ENCODE measurements at regions not wholly inside any gene's neighbourhood (a gene's known extent, or its start where the extent isn't known, plus 50 kb on each side); places are given as distances from the start of the nearest gene placed in this dataset.

- TF ChIP-seq, protein P1, sequence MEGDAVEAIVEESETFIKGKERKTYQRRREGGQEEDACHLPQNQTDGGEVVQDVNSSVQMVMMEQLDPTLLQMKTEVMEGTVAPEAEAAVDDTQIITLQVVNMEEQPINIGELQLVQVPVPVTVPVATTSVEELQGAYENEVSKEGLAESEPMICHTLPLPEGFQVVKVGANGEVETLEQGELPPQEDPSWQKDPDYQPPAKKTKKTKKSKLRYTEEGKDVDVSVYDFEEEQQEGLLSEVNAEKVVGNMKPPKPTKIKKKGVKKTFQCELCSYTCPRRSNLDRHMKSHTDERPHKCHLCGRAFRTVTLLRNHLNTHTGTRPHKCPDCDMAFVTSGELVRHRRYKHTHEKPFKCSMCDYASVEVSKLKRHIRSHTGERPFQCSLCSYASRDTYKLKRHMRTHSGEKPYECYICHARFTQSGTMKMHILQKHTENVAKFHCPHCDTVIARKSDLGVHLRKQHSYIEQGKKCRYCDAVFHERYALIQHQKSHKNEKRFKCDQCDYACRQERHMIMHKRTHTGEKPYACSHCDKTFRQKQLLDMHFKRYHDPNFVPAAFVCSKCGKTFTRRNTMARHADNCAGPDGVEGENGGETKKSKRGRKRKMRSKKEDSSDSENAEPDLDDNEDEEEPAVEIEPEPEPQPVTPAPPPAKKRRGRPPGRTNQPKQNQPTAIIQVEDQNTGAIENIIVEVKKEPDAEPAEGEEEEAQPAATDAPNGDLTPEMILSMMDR (IDR thresholded peaks at IDR 0.05; ENCODE audit: unreplicated experiment) = no peak
- Mint-ChIP-seq H3K27me3 (ENCODE audit: low read depth) (no peaks in the 10 kb centered on the region), H3K27ac (no peak overlapping the region), H3K9me3 (peaks cover 5% of the 10 kb centered on the region), H3K4me1 (peaks cover 40% of the 10 kb centered on the region), H3K4me3 (no peak overlapping the region), H3K36me3 (peaks cover 5% of the 10 kb centered on the region)
- no peak for DNase-seq (ENCODE audit: low spot score in 2 of 2, unreplicated experiment in 2 of 2)
These were observed 527.4 kb downstream of the RASEF start for GRCh38 chr9:82535432-82535998.

GRCh38 chr9:82538634-82539033 is 524.3 kb downstream of the RASEF start:
- Mint-ChIP-seq H3K4me1 (peaks cover 25% of the 10 kb centered on the region), H3K27me3 (ENCODE audit: low read depth) (no peaks in the 10 kb centered on the region), H3K36me3 (no peaks in the 10 kb centered on the region), H3K4me3 (no peak overlapping the region), H3K27ac (no peak overlapping the region), H3K9me3 (no peaks in the 10 kb centered on the region)
- no peak for DNase-seq (ENCODE audit: low spot score in 2 of 2, unreplicated experiment in 2 of 2)
- TF ChIP-seq, protein P1 (IDR thresholded peaks at IDR 0.05; ENCODE audit: unreplicated experiment) = no peak

- DNase-seq (ENCODE audit: low spot score in 2 of 2, unreplicated experiment in 2 of 2) = no peak
- TF ChIP-seq, protein P1 (IDR thresholded peaks at IDR 0.05; ENCODE audit: unreplicated experiment) = no peak
- no peak overlapping the region for H3K27ac Mint-ChIP-seq
- H3K27me3 Mint-ChIP-seq (ENCODE audit: low read depth) = no peaks in the 10 kb centered on the region
- no peaks in the 10 kb centered on the region for H3K36me3 Mint-ChIP-seq
- no peak overlapping the region for H3K4me3 Mint-ChIP-seq
- no peaks in the 10 kb centered on the region for H3K9me3 Mint-ChIP-seq
- H3K4me1 Mint-ChIP-seq = peaks cover 24% of the 10 kb centered on the region
These were observed 523.8 kb downstream of the RASEF start for GRCh38 chr9:82539146-82539545.

DNA sequence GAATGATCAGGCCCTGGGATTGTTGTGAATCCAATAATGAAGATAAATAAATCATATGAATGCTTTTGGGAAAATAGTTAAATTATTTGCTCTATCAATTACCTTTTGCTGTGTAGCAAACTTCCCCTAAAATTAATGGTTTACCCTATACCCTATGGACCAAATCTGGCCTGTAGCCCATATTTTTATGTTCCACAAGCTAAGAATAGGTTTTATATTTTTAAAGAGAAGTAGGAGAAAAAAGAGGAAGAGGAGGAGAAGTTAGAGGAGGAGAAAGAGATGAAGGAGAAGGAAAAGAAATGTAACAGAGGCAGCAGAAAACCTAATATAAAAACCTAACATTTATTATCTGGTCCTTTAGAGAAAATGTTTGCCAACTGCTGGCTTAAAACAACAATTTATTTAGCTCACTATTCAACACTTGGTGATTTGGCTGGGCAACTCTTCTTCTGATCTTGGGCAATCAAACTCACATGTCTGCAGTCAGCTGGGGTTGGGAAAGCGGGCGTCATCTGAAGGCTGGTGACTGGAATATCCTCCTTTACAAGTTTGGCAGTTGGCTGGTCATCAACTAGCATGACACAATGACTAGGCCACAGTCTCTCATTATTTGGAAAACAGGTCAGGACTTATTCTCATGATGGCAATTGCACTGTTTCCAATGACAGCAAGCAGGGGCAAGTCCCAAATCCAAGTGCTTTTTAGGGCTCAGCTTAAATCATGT is 522.9 kb downstream of the RASEF start:
- H3K36me3 Mint-ChIP-seq = no peaks in the 10 kb centered on the region
- H3K4me1 Mint-ChIP-seq = peaks cover 20% of the 10 kb centered on the region
- no peaks in the 10 kb centered on the region for H3K27me3 Mint-ChIP-seq (ENCODE audit: low read depth)
- H3K9me3 Mint-ChIP-seq = peaks cover 3% of the 10 kb centered on the region
- no peak for DNase-seq (ENCODE audit: low spot score in 2 of 2, unreplicated experiment in 2 of 2)
- no peak overlapping the region for H3K4me3 Mint-ChIP-seq
- no peak overlapping the region for H3K27ac Mint-ChIP-seq
- TF ChIP-seq, protein P1 (IDR thresholded peaks at IDR 0.05; ENCODE audit: unreplicated experiment) = no peak

DNA sequence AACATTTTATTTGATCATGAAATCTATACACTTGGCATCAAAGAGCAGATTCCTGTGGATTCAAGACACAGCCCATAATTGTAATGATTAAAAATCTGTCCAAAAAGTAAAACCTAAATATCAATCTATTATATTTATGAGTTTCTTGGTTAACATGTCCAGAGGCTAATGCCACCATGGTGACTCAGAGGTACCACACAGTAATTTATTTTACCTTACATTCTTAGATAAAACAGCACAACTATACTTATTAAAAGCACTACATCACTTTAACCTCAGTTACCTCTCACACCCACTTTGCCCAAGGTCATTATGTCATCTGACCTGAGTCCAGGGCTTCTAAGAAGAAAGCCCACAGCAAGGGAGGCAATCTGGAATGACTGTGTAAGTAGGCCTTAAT is 519.2 kb downstream of the RASEF start:
- no peaks in the 10 kb centered on the region for H3K36me3 Mint-ChIP-seq
- H3K27me3 Mint-ChIP-seq (ENCODE audit: low read depth) = no peaks in the 10 kb centered on the region
- peaks cover 6% of the 10 kb centered on the region for H3K9me3 Mint-ChIP-seq
- H3K27ac Mint-ChIP-seq = no peak overlapping the region
- DNase-seq (ENCODE audit: low spot score in 2 of 2, unreplicated experiment in 2 of 2) = no peak
- TF ChIP-seq, protein P1 (IDR thresholded peaks at IDR 0.05; ENCODE audit: unreplicated experiment) = no peak
- H3K4me1 Mint-ChIP-seq = peaks cover 9% of the 10 kb centered on the region
- H3K4me3 Mint-ChIP-seq = no peak overlapping the region

Data from mesothelial cell of epicardium (in vitro differentiated cells).